ENCODE measurements at regions not wholly inside any gene's neighbourhood (a gene's known extent, or its start where the extent isn't known, plus 50 kb on each side); places are given as distances from the start of the nearest gene placed in this dataset.

DNA sequence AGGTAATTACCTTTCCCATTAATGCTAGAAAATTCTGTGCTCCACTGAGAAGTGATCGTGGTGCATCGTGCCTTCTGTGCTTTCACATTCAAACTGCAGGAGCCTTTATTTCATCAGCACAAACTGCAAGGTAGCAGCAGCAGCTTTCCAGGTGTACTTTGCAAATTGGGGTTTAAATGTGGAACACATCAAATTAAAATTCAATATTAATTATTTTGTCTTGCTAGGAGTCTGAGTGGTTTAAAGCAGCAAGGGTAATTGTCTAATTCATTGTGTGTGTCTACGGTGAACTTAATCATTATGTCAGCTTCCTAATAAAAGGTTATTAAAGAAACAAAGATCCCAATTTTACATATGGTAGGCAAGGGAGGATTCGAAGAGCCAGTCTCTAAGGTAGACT lies 180.8 kb upstream of the ATP5MC3 start:
- TF ChIP-seq, protein P1, sequence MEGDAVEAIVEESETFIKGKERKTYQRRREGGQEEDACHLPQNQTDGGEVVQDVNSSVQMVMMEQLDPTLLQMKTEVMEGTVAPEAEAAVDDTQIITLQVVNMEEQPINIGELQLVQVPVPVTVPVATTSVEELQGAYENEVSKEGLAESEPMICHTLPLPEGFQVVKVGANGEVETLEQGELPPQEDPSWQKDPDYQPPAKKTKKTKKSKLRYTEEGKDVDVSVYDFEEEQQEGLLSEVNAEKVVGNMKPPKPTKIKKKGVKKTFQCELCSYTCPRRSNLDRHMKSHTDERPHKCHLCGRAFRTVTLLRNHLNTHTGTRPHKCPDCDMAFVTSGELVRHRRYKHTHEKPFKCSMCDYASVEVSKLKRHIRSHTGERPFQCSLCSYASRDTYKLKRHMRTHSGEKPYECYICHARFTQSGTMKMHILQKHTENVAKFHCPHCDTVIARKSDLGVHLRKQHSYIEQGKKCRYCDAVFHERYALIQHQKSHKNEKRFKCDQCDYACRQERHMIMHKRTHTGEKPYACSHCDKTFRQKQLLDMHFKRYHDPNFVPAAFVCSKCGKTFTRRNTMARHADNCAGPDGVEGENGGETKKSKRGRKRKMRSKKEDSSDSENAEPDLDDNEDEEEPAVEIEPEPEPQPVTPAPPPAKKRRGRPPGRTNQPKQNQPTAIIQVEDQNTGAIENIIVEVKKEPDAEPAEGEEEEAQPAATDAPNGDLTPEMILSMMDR (IDR thresholded peaks at IDR 0.05), result no peak
- TF ChIP-seq POLR2A (IDR thresholded peaks at IDR 0.05), result no peak
